GM12891 (cell line): ENCODE measurements at regions not wholly inside any gene's neighbourhood (a gene's known extent, or its start where the extent isn't known, plus 50 kb on each side); places are given as distances from the start of the nearest gene placed in this dataset.

Experiments used
- PAX5 ChIP-seq: IDR thresholded peaks from 2 replicates; pipeline ENCODE4 v1.6.1; 2011; ENCODE audit warnings: low read length, moderate library complexity, mild to moderate bottlenecking; ENCODE audit not compliant: insufficient read depth, severe bottlenecking
- POLR2A ChIP-seq: IDR thresholded peaks from 2 replicates; pipeline ENCODE4 v1.6.1; 2011; ENCODE audit warnings: low read depth, low read length, control low read depth
- POLR2AphosphoS5 ChIP-seq: IDR thresholded peaks from 2 replicates; pipeline ENCODE4 v1.6.1; 2011; ENCODE audit warnings: low read depth, low read length, control low read depth
- POU2F2 ChIP-seq: IDR thresholded peaks from 2 replicates; pipeline ENCODE4 v1.6.1; 2011; ENCODE audit warnings: low read depth, mild to moderate bottlenecking, control low read depth, low read length, moderate library complexity
- SPI1 ChIP-seq: IDR thresholded peaks from 2 replicates; pipeline ENCODE4 v1.6.1; 2011; ENCODE audit warnings: low read depth, low read length, control low read depth
- TAF1 ChIP-seq: IDR thresholded peaks from 2 replicates; pipeline ENCODE4 v1.6.1; 2011; ENCODE audit warnings: low read depth, low read length, control low read depth

GRCh38 chr11:121958971-121959325 lies 157.1 kb downstream of the BLID start:
- TF ChIP-seq POLR2A: no peak
- no peak for TF ChIP-seq POLR2AphosphoS5
- no peak for TF ChIP-seq POU2F2
- no peak for TF ChIP-seq SPI1
- TF ChIP-seq TAF1: no peak
- TF ChIP-seq PAX5: no peak
